ENCODE measurements at regions not wholly inside any gene's neighbourhood (a gene's known extent, or its start where the extent isn't known, plus 50 kb on each side); places are given as distances from the start of the nearest gene placed in this dataset.

- no peak for TF ChIP-seq CTCF (IDR thresholded peaks at IDR 0.05)
- no peak for TF ChIP-seq POLR2A (IDR thresholded peaks at IDR 0.05)
These were observed 155.5 kb downstream of the OMA1 start for GRCh38 chr1:58391056-58391455.

All from body of pancreas (tissue), 4 donors.